Glomerular visceral epithelial cell (primary cell): ENCODE measurements at regions not wholly inside any gene's neighbourhood (a gene's known extent, or its start where the extent isn't known, plus 50 kb on each side); places are given as distances from the start of the nearest gene placed in this dataset.

Source experiments
- DNase-seq: peaks from one replicate; pipeline ENCODE4 v3.0.0-alpha.2; 2016; ENCODE audit errors: extremely low spot score

DNA sequence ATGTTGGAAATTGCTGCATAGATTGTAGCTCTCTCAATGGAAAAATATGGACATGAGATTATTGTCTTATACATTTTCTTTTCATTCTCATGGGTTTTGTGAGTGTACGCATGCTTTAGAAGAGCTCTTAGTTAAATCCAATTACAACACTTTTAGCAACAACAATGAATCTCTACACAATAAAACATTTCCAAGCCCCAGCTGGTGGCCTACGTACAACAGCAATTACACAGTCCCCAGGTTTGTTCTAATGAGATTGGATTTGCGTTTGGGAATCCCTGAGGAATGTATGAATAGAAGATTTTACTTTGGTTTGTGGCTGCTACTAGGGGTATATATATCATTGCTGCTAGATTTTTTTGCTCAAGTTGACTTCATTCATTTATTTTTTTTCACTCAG, 98.6 kb downstream of the FHDC1 start:
- DNase-seq: no peak

DNA sequence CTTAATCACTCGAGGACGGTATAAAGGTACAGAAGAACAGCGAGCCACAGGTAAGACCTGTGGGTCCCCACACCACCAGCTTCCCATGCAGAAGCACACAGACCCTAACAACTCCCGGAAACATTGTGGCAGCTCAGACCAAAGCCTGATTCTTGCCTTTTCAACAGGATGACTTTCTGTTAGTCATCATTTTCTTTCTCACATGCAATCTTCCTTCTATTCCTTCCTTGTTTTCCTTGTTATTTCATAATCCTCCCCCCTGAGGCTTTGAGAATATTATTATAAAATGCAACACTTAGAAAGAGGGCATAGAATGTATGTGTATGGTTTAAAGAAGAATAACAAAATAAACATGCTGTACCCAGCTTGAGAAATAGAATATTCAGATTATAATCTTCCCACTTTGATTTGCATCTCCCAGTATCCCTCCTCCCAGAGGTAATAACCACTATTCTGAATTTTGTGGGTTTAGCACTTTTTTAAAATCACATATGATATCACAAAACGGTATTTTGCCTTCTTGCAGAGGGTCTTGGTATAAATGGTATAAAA, 100.9 kb downstream of the FHDC1 start:
- no peak for DNase-seq

DNA sequence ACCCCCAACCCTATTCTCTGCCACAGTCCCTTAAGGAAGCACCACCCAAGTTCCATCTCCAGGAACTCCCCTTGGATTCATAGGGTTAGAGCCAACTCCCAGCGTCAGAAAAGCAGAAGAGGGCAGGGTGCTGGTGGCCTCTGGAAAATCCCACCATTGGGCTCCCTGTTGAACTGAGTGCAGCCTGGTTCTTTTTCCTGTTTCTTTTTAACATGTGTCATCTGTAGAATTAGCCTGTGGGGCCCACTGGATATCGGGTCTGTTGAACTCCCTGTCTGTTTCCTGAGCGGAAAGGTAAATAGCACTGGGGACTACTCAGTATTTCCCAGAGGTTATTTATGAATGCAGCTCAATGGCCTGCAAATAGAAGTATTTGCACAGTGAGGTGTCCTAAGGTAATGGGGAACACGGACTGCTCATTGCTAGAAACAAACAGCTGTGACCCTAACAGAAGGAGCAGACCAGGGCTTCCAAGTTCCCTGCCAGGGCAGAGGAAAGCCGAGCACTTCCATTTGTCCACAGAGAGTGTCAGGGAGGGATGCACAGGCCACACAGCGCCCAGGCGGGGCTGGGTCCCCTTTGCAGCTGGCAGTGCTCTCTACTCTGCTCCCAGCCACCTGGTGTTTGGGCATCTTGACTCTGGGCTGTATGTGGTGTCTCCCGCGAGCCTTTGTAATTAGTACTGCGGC, 102.6 kb downstream of the FHDC1 start:
- no peak for DNase-seq

DNA sequence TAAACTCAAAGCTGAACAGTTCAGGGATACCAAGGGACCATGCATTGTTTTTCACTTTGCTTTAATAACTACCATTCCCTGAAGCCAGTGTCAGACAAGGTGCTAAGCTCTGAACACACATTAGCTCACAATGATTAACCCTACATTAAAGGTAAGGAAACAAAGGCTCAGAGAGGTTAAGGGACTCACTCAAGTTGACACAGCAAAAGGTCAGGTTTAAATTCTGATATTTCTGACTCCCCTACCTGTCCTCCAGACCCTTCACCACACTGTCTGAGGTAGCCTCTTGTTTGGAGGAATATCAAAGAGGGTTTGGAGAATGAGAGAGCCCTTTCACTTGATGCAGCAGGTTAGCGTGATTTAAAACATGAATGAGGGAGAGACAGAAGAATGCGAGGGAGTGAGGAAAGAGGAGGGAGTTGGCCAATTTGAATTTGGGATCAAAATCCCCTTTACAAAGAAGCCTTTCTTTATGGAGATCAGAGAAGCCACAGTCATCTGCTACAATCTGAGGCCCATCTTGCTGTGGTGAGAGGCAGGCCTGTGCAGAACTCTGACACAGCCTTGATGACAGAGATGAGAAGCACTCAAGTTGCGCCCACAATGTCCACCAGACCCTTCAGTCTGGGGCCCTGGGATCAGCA, 103.5 kb downstream of the FHDC1 start:
- no peak for DNase-seq

DNA sequence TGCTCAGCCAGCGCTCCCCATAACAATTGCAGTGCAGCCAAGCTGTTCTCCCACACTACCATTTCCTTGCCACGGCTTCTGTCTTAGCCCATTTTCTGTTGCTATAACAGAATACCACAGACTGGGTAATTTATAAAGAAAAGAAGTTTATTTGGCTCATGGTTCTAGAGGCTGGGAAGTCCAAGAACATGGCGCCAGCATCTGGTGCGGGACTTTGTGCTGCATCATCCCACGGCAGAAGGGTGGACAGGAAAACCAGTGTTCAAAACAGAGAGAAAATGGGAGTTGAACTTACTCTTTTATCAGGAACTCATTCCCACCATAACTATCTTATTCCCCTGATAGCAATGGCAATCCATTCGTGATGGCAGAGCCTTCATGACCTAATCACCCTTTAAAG, 104.6 kb downstream of the FHDC1 start:
- no peak for DNase-seq

DNA sequence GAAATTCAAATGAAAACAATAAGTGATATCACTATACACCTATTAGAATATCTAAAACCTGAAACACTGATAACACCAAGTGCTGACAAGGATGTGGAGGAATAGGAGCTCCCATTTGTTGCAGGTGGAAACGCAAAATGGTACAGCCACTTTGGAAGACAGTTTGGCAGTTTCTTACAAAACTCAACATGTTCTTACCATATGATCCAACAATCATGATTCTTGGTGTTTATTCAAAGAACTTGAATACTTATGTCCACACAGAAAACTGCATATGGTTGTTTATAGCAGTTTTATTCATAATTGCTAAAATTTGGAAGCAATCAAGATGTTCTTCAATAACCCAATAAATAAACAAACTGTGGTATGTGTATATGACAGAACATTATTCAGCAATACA, 107.9 kb downstream of the FHDC1 start:
- DNase-seq: no peak

DNA sequence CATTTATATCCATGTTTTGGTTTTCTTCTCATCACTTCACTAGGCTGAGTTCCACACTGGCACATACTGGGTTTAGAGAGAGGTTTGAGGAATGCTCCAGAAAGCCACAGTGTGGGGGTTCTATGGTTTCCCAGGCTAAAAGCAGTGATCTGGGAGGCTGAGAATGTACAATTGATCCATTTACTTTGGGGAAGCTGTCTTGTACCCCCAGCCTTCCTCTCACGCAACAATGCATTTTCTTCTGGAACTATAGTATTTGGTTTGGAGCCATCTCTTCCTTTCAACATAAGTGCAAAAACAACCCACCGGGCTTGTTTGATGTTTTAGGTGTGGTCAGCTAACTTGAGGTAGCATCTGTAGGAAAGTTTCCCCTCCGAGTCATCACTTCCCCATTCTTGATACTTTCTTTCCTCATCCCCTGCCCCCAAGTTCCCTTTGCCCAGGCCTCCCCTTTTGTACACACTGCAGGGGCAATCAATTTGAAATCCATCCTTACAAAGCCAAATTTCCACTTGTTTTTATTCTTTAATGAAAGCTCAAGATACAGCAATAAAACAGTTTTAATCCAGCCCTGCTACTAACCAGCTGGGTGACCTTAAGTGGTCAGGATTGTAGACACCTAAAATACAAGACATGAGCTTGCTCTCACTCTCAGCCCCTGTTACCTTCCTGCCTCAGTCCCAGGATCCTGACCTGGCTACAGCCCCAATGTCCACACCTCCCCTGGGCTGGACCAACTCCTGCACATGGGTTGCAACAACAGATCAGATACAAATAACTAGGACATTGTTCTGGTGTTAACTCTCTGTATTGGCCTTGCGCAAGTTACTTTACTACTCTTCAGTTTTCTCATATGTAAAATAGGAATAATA, 109.2 kb downstream of the FHDC1 start:
- DNase-seq: peak; percentile 50

DNA sequence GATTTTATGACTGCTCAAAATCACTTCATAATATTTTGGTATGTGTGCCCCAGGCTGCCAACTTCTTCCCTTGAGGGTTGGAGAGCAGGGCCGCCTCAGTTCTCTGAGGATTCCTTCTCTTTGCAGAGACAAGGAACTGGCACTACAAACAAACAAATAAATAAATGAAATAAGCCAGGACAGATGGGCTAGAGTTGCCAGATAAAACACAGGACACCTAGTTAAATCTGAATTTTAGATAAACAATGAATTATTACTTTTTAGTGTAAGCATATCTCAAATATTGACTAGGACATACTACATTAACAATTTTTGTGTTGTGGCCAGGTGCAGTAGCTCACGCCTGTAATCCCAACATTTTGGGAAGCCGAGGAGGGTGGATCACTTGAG, 122.5 kb downstream of the FHDC1 start:
- no peak for DNase-seq

DNA sequence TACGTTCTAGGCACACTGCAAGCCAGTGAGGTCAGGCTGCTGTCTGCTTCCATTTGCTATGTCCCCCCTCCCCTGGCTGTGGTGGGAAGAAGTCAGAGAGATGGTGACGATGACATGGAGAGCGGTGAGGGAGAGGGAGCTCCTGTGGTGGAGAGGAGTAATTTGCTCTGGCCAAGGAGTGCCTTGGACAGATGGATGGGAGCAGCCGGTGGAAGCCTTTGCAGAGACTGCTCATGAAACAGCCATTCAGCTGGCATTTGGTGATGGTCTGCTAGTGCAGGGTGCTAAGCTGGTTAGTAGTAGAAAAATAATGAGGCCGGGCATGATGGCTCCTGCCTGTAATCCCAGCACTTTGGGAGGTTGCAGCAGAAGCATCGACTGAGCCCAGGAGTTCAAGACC, 124.1 kb downstream of the FHDC1 start:
- DNase-seq: no peak

DNA sequence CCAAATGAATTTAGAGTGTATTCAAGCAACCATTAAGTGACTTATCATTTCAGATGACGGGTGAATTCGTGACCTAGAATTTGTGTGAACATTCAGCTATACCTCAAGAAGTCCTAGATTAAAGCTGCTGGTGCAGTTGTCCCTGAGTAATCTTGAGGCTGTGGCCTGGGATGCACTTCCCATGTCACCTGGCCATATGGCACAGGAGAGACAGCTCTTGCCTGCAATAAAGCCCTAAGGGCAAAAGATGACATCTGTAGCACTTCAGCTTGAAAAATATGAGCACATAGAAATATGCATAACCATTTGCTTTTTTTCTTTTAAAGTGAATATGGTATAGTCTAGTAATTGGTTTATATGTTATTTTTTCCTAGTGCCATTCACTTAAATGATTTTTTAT, 125.8 kb downstream of the FHDC1 start:
- DNase-seq: no peak

DNA sequence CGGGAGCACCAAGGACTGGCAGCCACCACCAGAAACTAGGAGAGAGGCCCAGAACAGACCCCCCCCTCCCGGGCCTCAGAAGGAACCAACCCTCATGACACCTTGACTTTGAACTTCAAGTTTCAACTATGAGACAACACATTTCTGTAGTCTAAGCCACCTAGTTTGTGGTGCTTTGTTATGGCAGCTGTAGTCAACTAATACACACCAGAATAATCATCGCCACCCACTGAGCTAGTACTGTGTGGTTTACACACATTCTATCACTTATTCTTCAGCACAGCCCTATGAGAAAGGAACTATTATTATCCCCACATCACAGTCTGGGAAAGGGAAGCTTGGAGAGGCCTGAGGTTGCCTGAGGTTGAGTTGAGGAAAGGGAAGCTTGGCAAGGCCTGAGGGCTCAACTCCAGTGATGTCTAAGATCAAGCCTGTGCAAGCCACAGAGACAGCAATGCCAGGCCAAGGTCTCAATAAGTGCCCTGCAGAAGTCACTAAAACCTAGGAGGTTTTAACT, 126.6 kb downstream of the FHDC1 start:
- DNase-seq: no peak

DNA sequence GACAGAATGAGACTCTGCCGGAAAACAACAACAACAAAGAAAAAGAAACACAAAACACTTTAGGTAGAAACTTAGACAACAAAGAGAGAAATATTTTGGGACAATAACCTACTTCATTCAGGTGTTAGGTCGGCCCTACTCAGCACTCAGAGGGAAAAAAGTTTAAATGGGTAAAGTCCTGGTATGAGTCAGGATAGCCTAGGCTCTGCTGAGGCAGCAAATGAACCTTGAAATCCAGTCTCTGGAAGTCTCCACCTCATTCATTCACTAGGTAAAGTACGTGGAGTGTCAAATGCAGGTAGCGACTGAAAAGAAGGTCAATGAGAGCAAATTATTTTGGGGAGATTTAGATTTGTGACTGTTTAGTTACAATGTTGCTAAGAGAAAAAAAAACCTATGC, 127.4 kb downstream of the FHDC1 start:
- no peak for DNase-seq

DNA sequence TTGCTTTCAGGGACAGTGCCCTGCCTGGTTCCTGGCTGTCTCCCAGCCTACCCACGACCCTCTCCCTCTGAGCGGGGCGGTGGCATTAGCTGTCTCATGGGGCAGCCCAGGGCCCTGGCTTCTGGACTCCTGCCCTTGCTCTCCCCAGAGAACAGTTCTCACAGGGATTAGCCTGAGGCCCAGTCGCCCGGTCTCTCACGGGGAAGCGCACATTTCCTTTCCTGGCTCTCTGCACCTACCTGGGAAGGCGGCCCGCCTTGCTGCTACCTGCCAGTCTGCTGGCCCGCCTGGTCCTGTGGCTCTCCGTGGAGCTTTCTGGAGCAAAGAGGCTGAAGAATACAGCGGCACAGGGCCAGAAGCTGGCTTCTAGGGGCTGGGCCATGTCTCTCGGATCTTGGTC, 128.4 kb downstream of the FHDC1 start:
- no peak for DNase-seq

DNA sequence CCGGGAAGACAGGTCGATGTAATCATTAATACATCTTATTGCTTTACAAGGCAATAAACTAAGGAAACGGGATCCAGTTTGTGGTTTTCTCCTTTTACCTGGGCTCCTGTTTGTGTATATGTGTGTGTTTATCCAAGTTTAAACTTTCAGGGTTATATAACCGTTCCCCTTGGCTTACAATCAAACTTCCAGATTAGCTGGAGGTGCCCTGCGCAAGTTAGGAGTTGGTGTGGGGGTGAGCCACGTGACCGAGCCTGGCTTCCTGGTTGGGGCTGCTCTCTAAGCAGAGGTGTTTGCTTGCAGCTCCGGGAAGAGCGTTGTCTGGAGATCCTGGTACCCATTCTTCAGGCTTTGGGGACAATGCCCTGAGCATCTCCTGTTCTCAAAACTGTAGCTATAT, 129.2 kb downstream of the FHDC1 start:
- no peak for DNase-seq

DNA sequence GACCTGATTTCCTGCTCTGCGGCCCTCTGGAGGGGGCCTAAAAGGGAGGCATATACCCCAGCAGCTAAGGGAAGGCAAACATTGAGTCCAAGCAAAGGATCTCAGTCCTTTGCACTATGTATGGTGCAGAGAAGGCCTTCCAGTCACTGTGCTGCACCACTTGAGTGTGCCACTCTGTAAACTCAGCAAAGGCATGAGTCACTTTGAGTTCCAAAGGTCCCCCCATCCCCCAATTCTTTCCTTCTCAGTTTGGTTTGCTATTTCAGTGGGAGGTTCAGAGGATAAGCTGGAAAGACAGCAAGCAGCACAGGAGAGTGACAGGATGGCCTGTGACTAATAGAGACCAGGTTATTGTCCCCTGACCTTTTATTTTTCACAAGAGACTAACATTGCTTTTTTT, 131.3 kb downstream of the FHDC1 start:
- peak; percentile 36 for DNase-seq

DNA sequence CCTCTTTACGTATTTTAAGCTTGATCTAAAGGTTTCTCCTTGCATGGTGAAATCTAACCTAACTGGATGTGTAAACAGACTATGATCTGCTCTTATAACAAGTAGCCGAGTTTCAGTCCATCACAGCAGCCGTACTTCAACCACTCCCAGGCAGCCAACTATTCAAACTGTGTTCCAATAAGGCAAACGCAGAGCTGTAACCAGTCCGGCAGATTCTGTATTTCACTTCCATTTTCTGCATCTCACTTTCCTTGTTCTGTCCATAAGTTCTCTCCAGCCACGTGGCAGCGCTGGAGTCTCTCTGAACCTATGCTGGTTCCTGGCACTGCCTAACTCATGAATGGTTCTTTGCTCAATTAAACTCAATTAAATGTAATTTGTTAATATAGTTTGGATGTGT, 132.6 kb downstream of the FHDC1 start:
- no peak for DNase-seq

DNA sequence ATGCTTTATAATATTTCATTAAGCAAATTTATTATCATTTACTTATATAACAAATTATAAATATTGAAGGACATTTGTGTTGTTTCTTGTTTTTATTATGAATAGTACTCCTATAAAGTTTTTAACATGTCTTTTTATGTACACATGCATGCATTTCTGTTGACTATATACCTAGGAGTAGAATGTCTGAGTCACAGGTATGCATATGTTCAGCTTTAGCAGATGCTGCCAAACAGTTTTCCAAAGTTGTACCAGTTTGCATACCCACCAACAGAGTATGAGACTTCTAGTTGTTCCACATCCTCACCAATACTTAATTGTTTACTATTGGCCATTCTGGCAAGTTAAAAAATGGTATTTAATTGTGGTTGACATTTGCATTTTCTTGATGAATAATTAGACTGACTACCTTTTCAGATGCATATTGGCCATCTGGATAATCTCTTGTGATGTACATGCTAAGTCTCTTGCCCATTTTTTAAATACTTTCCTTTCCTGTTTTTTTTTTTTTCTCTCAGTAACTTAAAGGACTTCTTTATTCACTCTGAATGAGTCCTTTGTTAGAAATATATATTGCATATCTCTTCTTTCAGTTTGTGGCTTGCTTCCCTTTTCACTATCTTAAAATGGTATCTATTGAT, 132.2 kb upstream of the TRIM2 start:
- DNase-seq: no peak

DNA sequence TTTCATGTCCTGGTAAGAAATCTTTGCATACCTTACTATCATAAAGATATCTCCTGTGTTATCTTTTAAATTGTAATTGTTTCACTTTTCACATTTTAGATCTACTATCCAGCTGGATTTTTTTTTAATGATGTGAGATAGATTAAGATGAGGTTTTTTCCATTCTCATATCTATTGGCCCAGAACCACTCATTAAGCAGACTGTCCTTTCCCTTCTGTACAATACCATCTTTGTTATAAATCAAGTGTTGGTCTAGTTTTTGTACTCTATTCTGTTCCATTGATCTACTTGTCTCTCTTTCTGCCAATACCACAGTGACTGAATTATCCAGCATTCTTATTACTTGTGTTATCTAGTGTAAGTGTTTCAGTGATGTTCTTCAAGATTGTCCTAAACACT, 131.6 kb upstream of the TRIM2 start:
- no peak for DNase-seq

DNA sequence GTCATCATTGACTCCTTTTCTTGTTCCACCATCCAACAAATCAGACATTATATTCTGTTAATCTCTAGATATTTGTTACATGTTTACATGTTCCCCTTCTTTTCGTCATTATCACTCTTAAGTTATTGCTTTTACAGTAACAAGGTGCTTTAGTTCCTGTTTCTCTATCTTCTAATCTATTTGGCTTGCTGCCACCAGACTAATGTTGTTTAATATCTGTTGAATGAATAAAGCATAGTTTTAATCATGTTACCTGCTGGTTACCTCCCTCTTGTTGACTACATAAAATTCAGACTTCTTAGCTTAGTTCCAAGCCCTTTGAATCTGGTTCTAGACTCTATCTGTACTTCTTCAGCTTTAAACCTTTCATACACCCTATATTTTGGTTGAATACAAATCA, 129.8 kb upstream of the TRIM2 start:
- DNase-seq: no peak

DNA sequence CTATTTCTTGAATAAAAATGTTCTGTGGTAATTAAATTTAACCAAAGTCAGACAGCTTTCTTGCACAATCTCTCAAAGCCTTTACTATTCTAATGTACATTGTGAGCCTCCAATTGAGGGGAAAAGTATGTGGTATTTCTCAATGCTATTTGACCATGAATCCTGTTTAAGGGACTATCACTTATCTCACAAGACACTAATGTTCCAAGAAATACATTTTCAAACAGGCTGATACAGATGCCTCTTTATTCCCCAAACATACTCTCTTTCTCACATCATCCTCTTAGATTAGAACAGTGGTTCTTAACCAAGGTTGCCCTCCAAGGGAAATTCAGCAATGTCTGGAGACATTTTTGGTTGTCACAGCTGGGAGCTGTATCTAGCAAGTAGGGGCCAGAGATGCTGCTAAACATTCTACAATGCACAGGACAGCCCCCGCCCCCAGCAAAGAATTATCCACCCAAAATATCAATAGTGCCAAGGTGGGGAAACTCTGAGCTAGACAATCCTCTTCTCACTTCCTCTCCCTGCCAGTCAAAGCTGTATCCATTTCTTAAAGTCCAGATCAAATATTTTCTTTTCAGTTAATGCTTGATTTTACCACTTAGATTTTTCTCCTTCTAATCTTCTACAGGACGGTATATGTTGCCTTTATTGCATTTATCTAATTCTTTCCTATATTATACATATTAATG, 129.2 kb upstream of the TRIM2 start:
- no peak for DNase-seq

DNA sequence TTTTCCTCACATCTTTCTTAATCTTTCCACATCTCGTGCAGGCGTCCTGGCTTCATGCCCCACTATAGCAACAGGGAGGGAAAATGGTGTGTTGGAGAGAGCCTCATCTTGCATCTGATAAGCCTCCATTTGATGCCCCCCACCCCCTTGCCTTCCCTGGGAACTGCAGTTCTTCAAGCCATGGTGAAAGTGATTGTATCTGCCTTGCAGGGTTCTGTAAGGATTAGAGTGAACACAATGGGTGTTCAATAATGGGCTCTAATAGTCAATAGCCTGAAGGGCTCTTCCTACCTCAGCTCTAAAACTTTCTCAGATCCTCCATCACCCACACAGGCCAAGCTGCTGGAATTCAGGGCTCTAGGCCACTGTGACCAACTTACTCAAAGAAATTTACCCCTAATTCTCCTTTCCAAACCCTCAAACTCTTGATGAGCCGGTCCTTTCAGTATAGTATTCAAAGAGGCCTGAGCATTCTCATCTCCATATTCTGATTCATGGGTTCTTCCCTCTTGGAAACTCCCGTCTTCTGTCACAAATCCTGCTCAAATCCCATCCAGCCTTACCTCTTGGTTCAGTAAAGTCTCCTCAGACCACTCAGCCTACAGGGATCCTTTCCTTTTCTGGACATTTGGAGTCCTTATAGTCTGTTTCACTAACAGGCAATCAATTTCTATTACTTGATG, 128.3 kb upstream of the TRIM2 start:
- no peak for DNase-seq
